Smooth muscle cell (in vitro differentiated cells): ENCODE measurements at regions not wholly inside any gene's neighbourhood (a gene's known extent, or its start where the extent isn't known, plus 50 kb on each side); places are given as distances from the start of the nearest gene placed in this dataset.

Source experiments
- DNase-seq: peaks from one replicate; lab custom pipeline; 2025; ENCODE audit not compliant: unreplicated experiment; lab: John Stamatoyannopoulos, UW
- H2AFZ ChIP-seq: fragments of 200-600 bp; sonication (generic); 2 replicates; pipeline ENCODE4 v1.6.0; 2016; ENCODE audit warnings: antibody characterized with exemption, low read depth, mild to moderate bottlenecking
- H3F3A ChIP-seq: fragments of 200-600 bp; sonication (generic); 2 replicates; pipeline ENCODE4 v1.6.0; 2017; ENCODE audit warnings: antibody characterized with exemption, low read depth
- H3K27ac ChIP-seq: fragments of 200-600 bp; sonication (generic); 2 replicates; pipeline ENCODE4 v1.5.1; 2016; ENCODE audit warnings: low read depth, mild to moderate bottlenecking
- H3K27me3 ChIP-seq: fragments of 200-600 bp; sonication (generic); 2 replicates; pipeline ENCODE4 v1.6.1; 2016; ENCODE audit warnings: low read depth, mild to moderate bottlenecking
- H3K36me3 ChIP-seq: fragments of 200-600 bp; sonication (generic); 2 replicates; pipeline ENCODE4 v1.5.1; 2016; ENCODE audit warnings: low read depth
- H3K4me1 ChIP-seq: fragments of 200-600 bp; sonication (generic); 2 replicates; pipeline ENCODE4 v1.5.1; 2016; ENCODE audit warnings: low read depth
- H3K4me2 ChIP-seq: fragments of 200-600 bp; sonication (generic); 2 replicates; pipeline ENCODE4 v1.6.0; 2016; ENCODE audit warnings: mild to moderate bottlenecking
- H3K4me3 ChIP-seq: fragments of 200-600 bp; sonication (generic); 2 replicates; pipeline ENCODE4 v1.5.1; 2016; ENCODE audit warnings: mild to moderate bottlenecking
- H3K79me2 ChIP-seq: fragments of 200-600 bp; sonication (generic); 2 replicates; pipeline ENCODE4 v1.6.0; 2016; ENCODE audit warnings: low read depth, mild to moderate bottlenecking
- H3K9ac ChIP-seq: fragments of 200-600 bp; sonication (generic); 2 replicates; pipeline ENCODE4 v1.6.0; 2016; ENCODE audit warnings: low read depth
- H3K9me3 ChIP-seq: fragments of 200-600 bp; sonication (generic); replicated peaks from 2 replicates; pipeline ENCODE4 v1.5.1; 2016; ENCODE audit warnings: low read depth
- H4K20me1 ChIP-seq: fragments of 200-600 bp; sonication (generic); 2 replicates; pipeline ENCODE4 v1.6.0; 2016; ENCODE audit warnings: low read depth
- WGBS: methylation state at CpG from one replicate; pipeline ENCODE4 v1.1.7; 2016; ENCODE audit warnings: low lambda C conversion rate; 5-methylcytosine and 5-hydroxymethylcytosine counted together
- TF ChIP-seq, protein P1 (sequence below): fragments of 200-600 bp; sonication (generic); IDR thresholded peaks from 2 replicates; pipeline ENCODE4 v1.5.1; 2017; ENCODE audit warnings: borderline replicate concordance, mild to moderate bottlenecking, antibody characterized with exemption; ENCODE audit not compliant: insufficient read depth, poor library complexity, severe bottlenecking

DNA sequence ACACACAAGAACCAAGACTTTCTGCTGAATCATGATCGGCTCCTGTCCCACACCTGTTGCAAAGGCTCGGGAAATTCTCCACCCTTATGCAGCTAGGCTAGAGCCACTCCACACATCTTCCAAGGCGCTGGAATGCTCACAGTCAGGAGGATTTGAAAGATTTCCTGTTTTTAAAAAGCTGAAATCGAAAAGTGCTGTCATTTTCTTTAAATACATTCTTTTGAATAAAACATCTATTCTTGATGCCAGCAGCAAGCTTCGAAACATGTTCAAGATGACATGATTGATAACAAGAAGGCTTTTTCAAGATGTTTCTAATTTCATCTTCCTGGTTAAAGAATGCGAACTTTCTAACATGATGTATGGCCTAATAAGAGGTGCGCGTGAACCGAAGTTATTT lies 219.7 kb upstream of the CDH5 start:
- no peak overlapping the region for H3K9ac ChIP-seq
- H4K20me1 ChIP-seq: no peaks in the 10 kb centered on the region
- H3K4me1 ChIP-seq: no peaks in the 10 kb centered on the region
- H3K36me3 ChIP-seq: no peaks in the 10 kb centered on the region
- no peak overlapping the region for H3K27ac ChIP-seq
- H3K4me3 ChIP-seq: no peak overlapping the region
- TF ChIP-seq, protein P1, sequence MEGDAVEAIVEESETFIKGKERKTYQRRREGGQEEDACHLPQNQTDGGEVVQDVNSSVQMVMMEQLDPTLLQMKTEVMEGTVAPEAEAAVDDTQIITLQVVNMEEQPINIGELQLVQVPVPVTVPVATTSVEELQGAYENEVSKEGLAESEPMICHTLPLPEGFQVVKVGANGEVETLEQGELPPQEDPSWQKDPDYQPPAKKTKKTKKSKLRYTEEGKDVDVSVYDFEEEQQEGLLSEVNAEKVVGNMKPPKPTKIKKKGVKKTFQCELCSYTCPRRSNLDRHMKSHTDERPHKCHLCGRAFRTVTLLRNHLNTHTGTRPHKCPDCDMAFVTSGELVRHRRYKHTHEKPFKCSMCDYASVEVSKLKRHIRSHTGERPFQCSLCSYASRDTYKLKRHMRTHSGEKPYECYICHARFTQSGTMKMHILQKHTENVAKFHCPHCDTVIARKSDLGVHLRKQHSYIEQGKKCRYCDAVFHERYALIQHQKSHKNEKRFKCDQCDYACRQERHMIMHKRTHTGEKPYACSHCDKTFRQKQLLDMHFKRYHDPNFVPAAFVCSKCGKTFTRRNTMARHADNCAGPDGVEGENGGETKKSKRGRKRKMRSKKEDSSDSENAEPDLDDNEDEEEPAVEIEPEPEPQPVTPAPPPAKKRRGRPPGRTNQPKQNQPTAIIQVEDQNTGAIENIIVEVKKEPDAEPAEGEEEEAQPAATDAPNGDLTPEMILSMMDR: no peak
- H3K27me3 ChIP-seq: no peaks in the 10 kb centered on the region
- no peaks in the 10 kb centered on the region for H3K79me2 ChIP-seq
- 94% methylated on average over 9 of the region's 9 CpGs for WGBS
- H3K4me2 ChIP-seq: no peak overlapping the region
- no peaks in the 10 kb centered on the region for H3F3A ChIP-seq
- no peak overlapping the region for H2AFZ ChIP-seq
- H3K9me3 ChIP-seq: no peaks in the 10 kb centered on the region
- DNase-seq: no peak

DNA sequence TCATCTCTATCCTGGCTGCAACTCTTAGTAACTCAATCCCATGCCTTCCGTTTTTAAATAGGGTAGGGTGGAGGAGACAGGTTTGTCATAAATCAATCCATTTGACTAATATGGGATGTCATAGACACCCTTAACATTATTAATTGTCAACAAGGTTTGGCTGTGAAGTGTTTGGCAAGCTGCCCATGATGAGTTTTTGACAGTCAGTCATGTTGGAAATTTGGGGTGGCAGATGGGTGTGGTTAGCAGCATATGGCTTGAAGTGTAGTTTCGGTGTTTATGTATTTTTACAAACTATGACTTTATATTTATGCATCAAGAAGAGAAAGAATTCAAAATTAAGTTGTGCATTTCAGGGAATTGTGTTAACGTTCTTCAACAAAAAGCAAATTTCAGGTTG lies 221.8 kb upstream of the CDH5 start:
- Histone ChIP-seq H3K79me2 (no peaks in the 10 kb centered on the region), H3F3A (no peaks in the 10 kb centered on the region), H3K27me3 (no peaks in the 10 kb centered on the region), H3K27ac (no peak overlapping the region), H2AFZ (no peak overlapping the region), H3K9ac (no peak overlapping the region), H3K36me3 (no peaks in the 10 kb centered on the region), H4K20me1 (no peaks in the 10 kb centered on the region), H3K4me3 (no peak overlapping the region), H3K4me1 (no peaks in the 10 kb centered on the region), H3K4me2 (no peak overlapping the region), H3K9me3 (no peaks in the 10 kb centered on the region)
- DNase-seq: no peak
- WGBS: 90% methylated on average over 3 of the region's 3 CpGs
- TF ChIP-seq, protein P1: no peak

DNA sequence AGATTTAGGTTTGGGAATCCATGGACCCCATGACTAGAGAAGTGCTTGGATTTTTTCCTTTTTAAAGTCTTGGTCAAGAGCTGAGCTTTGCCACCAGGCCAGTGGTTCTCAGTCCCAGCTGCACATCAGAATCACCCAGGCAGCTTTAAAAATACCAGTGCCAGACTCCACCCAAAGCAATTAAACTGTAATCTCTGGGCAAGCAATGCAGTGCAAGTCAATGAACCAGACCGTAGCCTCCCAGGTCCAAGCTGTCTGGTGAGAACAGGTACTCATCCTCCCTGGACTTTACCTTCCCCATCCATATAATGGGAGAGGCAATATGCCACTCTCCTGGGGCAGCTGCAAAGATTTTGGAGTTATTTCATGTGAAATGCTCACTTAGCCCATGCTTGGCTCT lies 223.1 kb upstream of the CDH5 start:
- Histone ChIP-seq H3K9ac (no peak overlapping the region), H3K9me3 (no peaks in the 10 kb centered on the region), H3F3A (no peaks in the 10 kb centered on the region), H3K27ac (no peak overlapping the region), H4K20me1 (no peaks in the 10 kb centered on the region), H2AFZ (no peak overlapping the region), H3K4me3 (no peak overlapping the region), H3K27me3 (no peaks in the 10 kb centered on the region), H3K79me2 (no peaks in the 10 kb centered on the region), H3K36me3 (no peaks in the 10 kb centered on the region), H3K4me2 (no peak overlapping the region), H3K4me1 (no peaks in the 10 kb centered on the region)
- TF ChIP-seq, protein P1: no peak
- no peak for DNase-seq
- 69% methylated on average over 1 of the region's 1 CpG for WGBS

DNA sequence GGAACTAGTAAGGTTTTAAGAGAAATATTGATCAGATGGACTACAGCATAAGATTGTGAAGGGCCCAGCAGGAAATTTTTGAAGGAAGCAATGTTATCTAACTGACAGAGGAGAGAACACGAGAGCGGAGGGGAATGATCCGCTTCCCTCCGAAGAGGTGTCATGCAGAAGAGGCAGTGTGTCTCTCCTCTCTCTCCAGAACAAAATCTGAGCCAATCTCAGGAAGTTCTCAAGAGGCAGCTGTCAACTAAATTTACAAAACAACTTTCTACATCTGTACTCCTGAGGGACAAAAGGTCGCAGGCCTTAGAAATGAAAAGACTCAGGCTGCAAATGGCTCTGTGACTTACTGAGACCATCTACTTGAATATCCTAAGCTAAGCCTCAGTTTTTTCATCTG lies 224.6 kb upstream of the CDH5 start:
- Histone ChIP-seq H3K4me3 (no peak overlapping the region), H3K4me1 (no peaks in the 10 kb centered on the region), H3K27ac (no peak overlapping the region), H3K9ac (no peak overlapping the region), H3K27me3 (no peaks in the 10 kb centered on the region), H3F3A (no peaks in the 10 kb centered on the region), H3K79me2 (no peaks in the 10 kb centered on the region), H4K20me1 (no peaks in the 10 kb centered on the region), H3K4me2 (no peak overlapping the region), H3K36me3 (no peaks in the 10 kb centered on the region), H3K9me3 (no peaks in the 10 kb centered on the region), H2AFZ (no peak overlapping the region)
- TF ChIP-seq, protein P1: no peak
- no peak for DNase-seq
- 90% methylated on average over 5 of the region's 5 CpGs for WGBS
